ENCODE measurements at regions not wholly inside any gene's neighbourhood (a gene's known extent, or its start where the extent isn't known, plus 50 kb on each side); places are given as distances from the start of the nearest gene placed in this dataset.
"Not testable (repeated sequence)": the region's sequence is repeated elsewhere in the genome, so short reads cannot be mapped to it uniquely, and the experiment has no call there.

DNA sequence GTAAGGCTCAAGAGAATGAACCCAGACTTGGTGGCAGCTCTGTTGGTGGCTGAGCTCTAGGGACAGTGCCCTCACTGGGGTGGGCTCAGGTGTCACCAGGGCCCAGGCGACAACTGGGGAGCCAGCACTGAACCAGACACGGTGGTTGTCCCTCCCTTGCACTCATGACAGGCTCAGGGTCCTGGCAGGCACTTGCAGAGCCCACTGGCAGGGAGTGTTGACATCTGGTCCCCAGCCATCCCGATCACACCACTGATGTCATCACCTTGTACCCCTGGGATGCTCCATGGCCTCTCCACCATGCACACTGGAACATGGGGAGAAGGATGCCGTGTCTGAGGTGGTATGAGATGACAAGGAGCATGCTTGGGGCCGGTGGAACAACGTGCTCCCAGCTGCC lies 138.6 kb downstream of the NPIPB11 start:
- intact Hi-C loops (cut with DNase I; ENCODE audit: low total_unique reads); H3K36me3 ChIP-seq; H3K4me1 ChIP-seq; H3K9me3 ChIP-seq; DNase-seq; H3K27me3 ChIP-seq; H3K4me3 ChIP-seq: not testable (repeated sequence)
- peak overlapping the region; percentile 66 to 85 for H3K27ac ChIP-seq

GRCh38 chr16:29267055-29267619 lies 139.4 kb downstream of the NPIPB11 start:
- peaks cover 3 to 17% of the 10 kb centered on the region in 2 donors for H3K4me1 ChIP-seq
- H3K27ac ChIP-seq: peak overlapping the region; percentile 74 to 85
- H3K9me3 ChIP-seq: not testable (repeated sequence)

GRCh38 chr16:29266612-29267011 lies 139.9 kb downstream of the NPIPB11 start:
- H3K27me3 ChIP-seq; H3K9me3 ChIP-seq; intact Hi-C loops (cut with DNase I; ENCODE audit: low total_unique reads); H3K4me3 ChIP-seq; H3K36me3 ChIP-seq: not testable (repeated sequence)
- peak in 1 of 2 donors; percentile 68 for DNase-seq
- Histone ChIP-seq H3K27ac (peak overlapping the region; percentile 74 to 85), H3K4me1 (peaks cover 3 to 16% of the 10 kb centered on the region in 2 donors)

More at GRCh38 chr16:29267055-29267619, 139.4 kb downstream of the NPIPB11 start:
- H3K27me3 ChIP-seq; H3K4me3 ChIP-seq; H3K36me3 ChIP-seq; DNase-seq; intact Hi-C loops (cut with DNase I; ENCODE audit: low total_unique reads): not testable (repeated sequence)

DNA sequence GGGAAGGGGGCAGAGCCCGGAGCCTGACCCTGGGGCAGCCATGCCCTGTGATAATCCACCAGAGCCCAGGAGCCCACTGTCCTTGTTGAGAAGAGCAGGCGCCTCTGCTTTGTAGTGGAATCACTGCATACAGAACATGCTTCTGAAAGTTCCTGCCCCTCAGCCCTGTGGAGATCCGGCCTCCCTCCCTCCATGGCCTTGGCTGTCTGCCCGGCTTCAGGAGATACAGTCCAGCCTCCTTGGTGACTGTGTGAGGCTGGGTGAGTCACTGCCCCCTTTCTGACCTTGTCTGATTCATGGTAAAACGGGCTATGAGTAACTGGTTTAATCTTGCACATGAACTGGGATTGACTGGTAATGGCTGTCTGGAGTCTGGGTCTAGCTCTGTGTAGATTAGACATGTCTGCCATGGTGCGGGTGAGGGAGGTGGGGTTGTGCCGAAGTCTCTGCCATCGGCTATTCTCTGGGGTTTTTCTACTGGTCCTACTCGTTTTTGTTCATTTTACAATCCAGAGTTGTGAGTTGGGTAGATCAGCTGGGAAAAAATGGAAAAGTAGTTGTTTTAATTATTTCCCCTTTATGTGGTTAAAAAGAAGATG lies 141.2 kb downstream of the NPIPB11 start:
- H3K4me3 ChIP-seq; H3K27me3 ChIP-seq; H3K9me3 ChIP-seq; intact Hi-C loops (cut with DNase I; ENCODE audit: low total_unique reads); H3K36me3 ChIP-seq: not testable (repeated sequence)
- DNase-seq: peak; percentile 95 to 98
- H3K27ac ChIP-seq: peak overlapping the region; percentile 93
- peaks cover 3 to 13% of the 10 kb centered on the region in 2 donors for H3K4me1 ChIP-seq

DNA sequence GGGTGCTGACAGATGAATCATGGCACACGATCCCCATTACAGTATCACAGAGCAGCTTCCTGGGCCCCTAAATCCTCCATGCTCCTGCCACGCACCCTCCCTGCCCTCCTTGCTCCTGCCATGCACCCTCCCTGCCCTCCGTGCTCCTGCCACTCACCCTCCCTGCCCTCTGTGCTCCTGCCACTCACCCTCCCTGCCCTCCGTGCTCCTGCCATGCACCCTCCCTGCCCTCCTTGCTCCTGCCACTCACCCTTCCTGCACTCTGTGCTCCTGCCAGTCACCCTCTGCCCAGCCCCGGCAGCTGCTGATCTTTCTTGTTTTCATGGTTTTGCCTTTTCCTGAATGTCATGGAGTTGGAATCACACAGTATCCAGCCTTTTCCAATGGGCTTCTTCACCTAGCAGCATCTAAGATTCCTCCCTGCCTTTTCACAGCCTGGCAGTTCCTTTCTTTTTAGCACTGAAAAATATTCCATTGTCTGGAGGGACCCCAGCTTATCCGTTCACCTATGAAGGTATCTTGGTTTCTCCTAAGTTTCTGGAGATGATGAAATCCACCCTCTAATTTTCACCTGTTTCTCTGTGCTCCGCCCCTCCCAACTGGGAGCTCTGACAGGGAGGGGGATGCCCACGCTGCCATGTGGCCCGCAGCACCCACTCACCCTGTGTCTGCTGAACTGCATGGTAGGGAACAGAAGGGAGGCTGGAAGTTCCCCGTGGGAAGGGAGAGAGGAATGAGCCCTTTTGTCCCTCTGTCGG lies 142.3 kb downstream of the NPIPB11 start:
- peaks cover 3 to 13% of the 10 kb centered on the region in 2 donors for H3K4me1 ChIP-seq
- H3K27ac ChIP-seq: peak overlapping the region; percentile 93

DNA sequence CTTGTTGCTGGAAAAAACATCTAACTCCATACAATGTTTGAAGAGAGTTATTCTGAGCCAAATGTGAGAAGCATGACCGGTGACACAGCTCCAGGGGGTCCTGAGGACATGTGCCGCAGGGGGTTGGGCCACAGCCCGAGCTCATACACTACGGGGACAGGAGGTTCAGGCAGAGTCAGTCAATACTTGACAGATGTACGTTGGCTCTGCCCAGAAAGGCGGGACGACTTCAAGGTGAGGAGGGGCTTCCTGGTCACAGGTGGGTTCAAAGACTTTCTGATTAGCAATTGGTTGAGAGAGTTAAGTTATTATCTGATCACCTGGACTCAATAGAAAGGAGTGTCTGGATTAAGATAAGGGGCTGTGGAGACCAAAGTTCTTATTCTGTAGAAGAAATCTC lies 143.8 kb downstream of the NPIPB11 start:
- H3K9me3 ChIP-seq; H3K4me3 ChIP-seq; DNase-seq; intact Hi-C loops (cut with DNase I; ENCODE audit: low total_unique reads); H3K36me3 ChIP-seq; H3K27me3 ChIP-seq: not testable (repeated sequence)
- Histone ChIP-seq H3K27ac (peak overlapping the region; percentile 93), H3K4me1 (peaks cover 3 to 13% of the 10 kb centered on the region in 2 donors)

More for the DNA sequence above, 142.3 kb downstream of the NPIPB11 start:
- H3K36me3 ChIP-seq; DNase-seq; H3K4me3 ChIP-seq; H3K9me3 ChIP-seq; intact Hi-C loops (cut with DNase I; ENCODE audit: low total_unique reads); H3K27me3 ChIP-seq: not testable (repeated sequence)

DNA sequence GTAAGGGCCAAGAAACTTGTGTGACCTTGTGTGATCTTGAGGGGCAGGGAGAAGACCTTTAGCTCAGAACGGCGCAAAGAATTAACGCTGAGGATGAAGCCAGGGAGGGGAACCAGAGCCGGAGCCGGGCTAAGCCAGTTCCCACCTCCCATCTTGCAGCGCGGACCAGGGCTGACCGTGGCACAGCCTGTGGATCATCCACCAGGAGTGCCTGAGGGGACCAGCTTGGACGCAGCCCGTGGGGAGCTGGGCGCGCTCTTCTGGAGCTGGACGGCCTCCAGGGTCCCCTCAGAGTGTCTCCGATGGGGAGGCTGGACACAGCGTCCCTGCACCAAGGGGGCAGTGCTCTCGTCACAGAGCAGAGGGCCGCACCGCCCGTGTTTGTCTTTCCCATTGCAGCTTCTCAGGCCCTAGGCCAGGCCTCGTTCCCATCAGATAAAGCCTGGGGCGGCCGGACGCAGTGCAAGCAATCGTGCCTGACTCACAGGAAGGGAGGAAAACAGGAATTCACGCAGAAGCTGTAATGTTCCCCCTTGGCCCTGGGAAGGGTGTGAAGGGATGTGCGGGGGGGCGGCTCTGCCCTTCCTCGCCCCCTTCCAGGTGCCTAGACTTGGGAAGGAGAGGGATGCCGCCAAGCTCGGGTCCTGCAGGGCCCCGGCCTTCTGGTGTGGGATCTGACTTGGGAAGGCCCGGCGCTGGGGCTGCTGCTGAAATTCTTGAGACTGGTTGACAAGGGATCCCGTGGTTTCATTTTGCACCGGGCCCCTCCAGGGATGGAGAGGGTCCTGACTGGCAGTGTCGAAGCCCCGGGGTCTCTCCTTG lies 144.9 kb downstream of the NPIPB11 start:
- intact Hi-C loops (cut with DNase I; ENCODE audit: low total_unique reads); H3K27me3 ChIP-seq; H3K36me3 ChIP-seq; H3K9me3 ChIP-seq: not testable (repeated sequence)
- peak overlapping the region in 1 of 2 donors; percentile 30 for H3K4me3 ChIP-seq
- H3K27ac ChIP-seq: peak overlapping the region; percentile 93
- DNase-seq: peak; percentile 67 to 68
- peaks cover 3 to 13% of the 10 kb centered on the region in 2 donors for H3K4me1 ChIP-seq

DNA sequence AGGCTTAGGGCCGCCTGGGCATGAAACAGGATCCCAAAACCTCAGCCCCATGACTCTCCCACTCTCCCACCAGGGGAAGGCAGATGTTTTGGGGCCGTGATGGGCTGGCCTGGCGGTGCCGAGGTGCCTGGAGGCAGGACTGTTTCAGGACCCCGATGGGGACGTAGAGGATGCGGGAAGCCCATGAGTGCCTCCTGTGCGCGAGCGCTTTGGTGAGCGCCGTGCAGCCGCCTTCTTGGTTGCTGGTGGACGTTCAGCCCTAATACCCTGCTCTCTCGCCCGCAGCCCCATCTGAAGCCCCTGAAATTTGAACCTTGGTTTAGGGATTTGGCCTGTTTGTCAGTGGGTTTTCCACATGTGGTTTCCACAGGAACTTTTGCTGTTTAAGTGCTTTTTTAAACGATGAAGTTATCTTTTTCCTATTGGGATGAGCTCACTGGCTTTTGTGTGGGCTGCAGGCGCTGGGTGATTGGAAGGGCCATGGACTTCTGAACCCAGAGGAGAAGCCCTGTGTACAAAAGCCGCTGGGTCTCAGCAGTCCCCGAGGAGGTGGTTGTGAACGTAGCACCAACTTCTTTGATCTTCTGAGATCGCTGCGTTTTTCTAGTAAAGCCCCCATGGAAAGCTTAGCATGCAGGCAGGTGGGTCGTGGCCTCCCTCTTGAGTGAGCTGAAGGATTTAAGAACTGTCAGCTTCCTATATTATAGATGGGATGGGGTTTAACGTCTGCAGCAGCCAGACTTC lies 145.7 kb downstream of the NPIPB11 start:
- H3K27ac ChIP-seq: peak overlapping the region; percentile 82 to 93
- DNase-seq; intact Hi-C loops (cut with DNase I; ENCODE audit: low total_unique reads); H3K4me3 ChIP-seq; H3K9me3 ChIP-seq; H3K27me3 ChIP-seq; H3K36me3 ChIP-seq: not testable (repeated sequence)
- H3K4me1 ChIP-seq: peaks cover 3 to 13% of the 10 kb centered on the region in 2 donors

All from uterus (tissue), 3 donors.